ENCODE measurements at regions not wholly inside any gene's neighbourhood (a gene's known extent, or its start where the extent isn't known, plus 50 kb on each side); places are given as distances from the start of the nearest gene placed in this dataset.
"Not testable (repeated sequence)": the region's sequence is repeated elsewhere in the genome, so short reads cannot be mapped to it uniquely, and the experiment has no call there.

GRCh38 chr10:120047373-120047772, 154.8 kb downstream of the SEC23IP start:
- in situ Hi-C loops (cut with HindIII; ENCODE audit: low sequenced_read_pairs), result not testable (repeated sequence)

GRCh38 chr10:120047926-120048325, 155.4 kb downstream of the SEC23IP start:
- in situ Hi-C loops (cut with HindIII; ENCODE audit: low sequenced_read_pairs), result no loop called here

- in situ Hi-C loops (cut with HindIII; ENCODE audit: low sequenced_read_pairs), result no loop called here
Observed at GRCh38 chr10:120048391-120048790, 155.9 kb downstream of the SEC23IP start.

- in situ Hi-C loops (cut with HindIII; ENCODE audit: low sequenced_read_pairs), result no loop called here
Observed at GRCh38 chr10:120051671-120052070, 159.1 kb downstream of the SEC23IP start.

GRCh38 chr10:120052964-120053702, 160.6 kb downstream of the SEC23IP start:
- in situ Hi-C loops (cut with HindIII; ENCODE audit: low sequenced_read_pairs), result no loop called here

GRCh38 chr10:120059790-120060189, 167.3 kb downstream of the SEC23IP start:
- in situ Hi-C loops (cut with HindIII; ENCODE audit: low sequenced_read_pairs), result not testable (repeated sequence)

- in situ Hi-C loops (cut with HindIII; ENCODE audit: low sequenced_read_pairs), result no loop called here
Observed at GRCh38 chr10:120067427-120067826, 174.9 kb downstream of the SEC23IP start.

- in situ Hi-C loops (cut with HindIII; ENCODE audit: low sequenced_read_pairs), result no loop called here
Observed at GRCh38 chr10:120069700-120070099, 177.2 kb downstream of the SEC23IP start.

- in situ Hi-C loops (cut with HindIII; ENCODE audit: low sequenced_read_pairs), result no loop called here
Observed at GRCh38 chr10:120075349-120075748, 182.8 kb downstream of the SEC23IP start.

GRCh38 chr10:120076996-120077706, 184.6 kb downstream of the SEC23IP start:
- in situ Hi-C loops (cut with HindIII; ENCODE audit: low sequenced_read_pairs), result no loop called here

GRCh38 chr10:120077707-120078492, 185.4 kb downstream of the SEC23IP start:
- in situ Hi-C loops (cut with HindIII; ENCODE audit: low sequenced_read_pairs), result no loop called here

- in situ Hi-C loops (cut with HindIII; ENCODE audit: low sequenced_read_pairs), result no loop called here
Observed at GRCh38 chr10:120085096-120085796, 192.7 kb downstream of the SEC23IP start.

GRCh38 chr10:120086066-120086465, 193.5 kb downstream of the SEC23IP start:
- in situ Hi-C loops (cut with HindIII; ENCODE audit: low sequenced_read_pairs), result no loop called here

GRCh38 chr10:120087109-120087508, 194.6 kb downstream of the SEC23IP start:
- in situ Hi-C loops (cut with HindIII; ENCODE audit: low sequenced_read_pairs), result no loop called here

- in situ Hi-C loops (cut with HindIII; ENCODE audit: low sequenced_read_pairs), result no loop called here
Observed at GRCh38 chr10:120095875-120096274, 203.3 kb downstream of the SEC23IP start.

GRCh38 chr10:120097766-120098165, 205.2 kb downstream of the SEC23IP start:
- in situ Hi-C loops (cut with HindIII; ENCODE audit: low sequenced_read_pairs), result no loop called here

- in situ Hi-C loops (cut with HindIII; ENCODE audit: low sequenced_read_pairs), result no loop called here
Observed at GRCh38 chr10:120098232-120098930, 205.9 kb downstream of the SEC23IP start.

GRCh38 chr10:120103738-120104560, 211.4 kb downstream of the SEC23IP start:
- in situ Hi-C loops (cut with HindIII; ENCODE audit: low sequenced_read_pairs), result no loop called here

- in situ Hi-C loops (cut with HindIII; ENCODE audit: low sequenced_read_pairs), result no loop called here
Observed at GRCh38 chr10:120105001-120105400, 212.5 kb downstream of the SEC23IP start.
